ENCODE measurements at regions not wholly inside any gene's neighbourhood (a gene's known extent, or its start where the extent isn't known, plus 50 kb on each side); places are given as distances from the start of the nearest gene placed in this dataset.

DNA sequence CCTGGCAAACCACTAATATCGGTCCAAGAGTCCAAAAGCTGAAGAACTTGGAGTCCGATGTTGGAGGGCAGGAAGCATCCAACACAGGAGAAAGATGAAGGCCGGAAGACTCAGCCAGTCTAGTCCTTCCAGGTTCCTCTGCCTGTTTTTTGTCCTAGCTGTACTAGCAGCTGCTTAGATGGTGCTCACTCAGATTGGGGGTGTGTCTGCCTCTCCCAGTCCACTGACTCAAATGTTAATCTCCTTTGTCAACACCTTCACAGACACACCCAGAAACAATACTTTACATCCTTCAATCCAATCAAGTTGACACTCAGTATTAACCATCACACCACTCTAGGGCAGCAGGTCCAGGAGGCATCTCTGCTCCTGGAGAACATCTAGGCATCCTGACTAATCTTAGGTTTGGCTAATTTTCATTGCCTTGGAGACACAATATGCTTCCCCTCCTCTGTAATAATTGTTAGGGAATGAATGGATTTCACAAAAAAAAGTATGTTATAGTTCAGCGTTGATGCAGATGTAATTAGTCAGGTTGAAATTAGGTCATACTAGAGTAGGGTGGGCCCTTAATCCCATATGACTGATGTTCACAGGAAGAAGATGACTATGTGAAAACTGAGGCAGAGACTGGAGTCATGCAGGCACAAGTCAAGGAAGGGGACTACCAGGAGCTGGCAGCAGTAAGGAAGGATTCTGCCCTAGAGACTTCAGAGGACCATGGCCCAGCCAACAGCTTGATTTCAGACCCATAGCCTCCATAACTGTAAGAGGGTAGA lies 183.4 kb downstream of the RBM26 start:
- TF ChIP-seq, protein P1, sequence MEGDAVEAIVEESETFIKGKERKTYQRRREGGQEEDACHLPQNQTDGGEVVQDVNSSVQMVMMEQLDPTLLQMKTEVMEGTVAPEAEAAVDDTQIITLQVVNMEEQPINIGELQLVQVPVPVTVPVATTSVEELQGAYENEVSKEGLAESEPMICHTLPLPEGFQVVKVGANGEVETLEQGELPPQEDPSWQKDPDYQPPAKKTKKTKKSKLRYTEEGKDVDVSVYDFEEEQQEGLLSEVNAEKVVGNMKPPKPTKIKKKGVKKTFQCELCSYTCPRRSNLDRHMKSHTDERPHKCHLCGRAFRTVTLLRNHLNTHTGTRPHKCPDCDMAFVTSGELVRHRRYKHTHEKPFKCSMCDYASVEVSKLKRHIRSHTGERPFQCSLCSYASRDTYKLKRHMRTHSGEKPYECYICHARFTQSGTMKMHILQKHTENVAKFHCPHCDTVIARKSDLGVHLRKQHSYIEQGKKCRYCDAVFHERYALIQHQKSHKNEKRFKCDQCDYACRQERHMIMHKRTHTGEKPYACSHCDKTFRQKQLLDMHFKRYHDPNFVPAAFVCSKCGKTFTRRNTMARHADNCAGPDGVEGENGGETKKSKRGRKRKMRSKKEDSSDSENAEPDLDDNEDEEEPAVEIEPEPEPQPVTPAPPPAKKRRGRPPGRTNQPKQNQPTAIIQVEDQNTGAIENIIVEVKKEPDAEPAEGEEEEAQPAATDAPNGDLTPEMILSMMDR (conservative IDR thresholded peaks at IDR 0.05) = no peak
- no peak for TF ChIP-seq ZFX (IDR thresholded peaks at IDR 0.05)
